Umbilical cord (tissue), 1 donor: ENCODE measurements at regions not wholly inside any gene's neighbourhood (a gene's known extent, or its start where the extent isn't known, plus 50 kb on each side); places are given as distances from the start of the nearest gene placed in this dataset.

Experiments used
- DNase-seq: peaks from one replicate; pipeline ENCODE4 v3.0.0-alpha.2; 2015; ENCODE audit warnings: low spot score

DNA sequence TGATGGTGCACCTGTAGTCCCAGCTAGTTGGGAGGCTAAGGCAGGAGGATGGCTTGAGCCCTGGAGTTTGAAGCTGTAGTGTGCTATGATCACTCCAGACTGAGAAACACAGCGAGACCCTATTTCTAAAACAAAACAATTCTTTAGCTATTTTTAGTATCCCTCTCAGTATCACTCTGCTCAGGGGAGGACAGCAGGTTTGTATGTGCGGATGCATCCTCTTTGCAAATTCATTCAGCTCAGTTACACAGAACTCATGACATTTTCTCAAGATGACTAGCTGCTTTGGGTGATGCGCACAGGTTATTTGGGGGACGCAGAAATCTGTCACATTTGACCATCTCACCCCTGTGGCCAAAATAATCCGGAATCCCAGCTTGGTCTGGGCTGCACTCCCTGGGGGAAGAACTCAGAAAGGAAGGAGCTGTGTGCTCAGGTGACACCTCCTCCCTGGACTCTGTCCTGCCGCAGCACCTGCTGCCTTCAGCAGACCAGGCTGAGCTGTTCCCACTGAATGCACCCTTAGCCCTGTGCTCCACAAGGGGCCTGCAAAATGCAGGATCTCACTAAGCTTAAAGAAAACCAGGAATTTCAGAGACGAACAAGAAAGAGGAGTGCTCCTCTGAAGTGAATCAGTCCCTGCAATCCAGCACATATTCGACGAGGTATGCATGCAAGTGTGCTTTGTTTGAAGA lies 89.5 kb upstream of the PGBD5 start:
- no peak for DNase-seq

DNA sequence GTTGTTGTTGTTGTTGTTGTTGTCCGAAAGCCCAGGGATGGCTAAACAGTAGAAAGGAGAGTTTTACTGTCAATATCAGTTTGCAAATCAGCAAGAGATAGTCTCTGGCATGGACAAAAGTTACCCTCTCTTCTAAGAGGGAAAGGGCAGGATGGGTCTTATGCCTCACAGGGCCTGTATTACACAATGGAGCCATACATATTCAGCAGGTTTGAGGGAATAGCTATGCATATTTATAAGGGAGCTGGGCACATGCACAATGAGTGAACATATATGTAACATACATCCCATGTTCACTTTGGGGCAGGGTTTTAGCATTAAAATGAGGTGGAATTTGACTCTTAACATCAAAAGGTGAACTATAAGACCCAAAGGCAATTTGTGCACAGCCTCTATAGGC lies 84.4 kb upstream of the PGBD5 start:
- no peak for DNase-seq

- peak; percentile 15 for DNase-seq
Measured at GRCh38 chr1:230509281-230509977, 83.3 kb upstream of the PGBD5 start.

- DNase-seq: peak; percentile 38
Measured at GRCh38 chr1:230507666-230508402, 81.7 kb upstream of the PGBD5 start.

DNA sequence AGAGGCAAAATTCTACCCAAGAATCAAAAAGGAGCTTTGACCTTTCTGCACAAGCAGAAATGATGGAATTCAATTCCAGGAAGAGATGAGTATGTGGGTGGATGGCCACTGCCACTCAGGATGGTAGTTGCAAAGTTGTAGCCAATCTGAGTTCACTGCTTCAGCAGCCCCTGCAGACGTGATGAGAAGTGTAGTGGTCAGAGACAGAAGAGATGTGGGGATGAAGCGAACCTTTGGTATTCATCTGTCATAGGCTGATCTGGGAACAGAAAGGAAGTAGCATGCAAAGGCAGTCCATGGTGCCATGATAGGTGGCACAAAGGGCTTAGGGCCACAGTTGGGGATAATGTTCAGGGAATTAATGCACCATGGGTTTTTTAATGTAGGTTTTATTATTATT lies 81.1 kb upstream of the PGBD5 start:
- no peak for DNase-seq

DNA sequence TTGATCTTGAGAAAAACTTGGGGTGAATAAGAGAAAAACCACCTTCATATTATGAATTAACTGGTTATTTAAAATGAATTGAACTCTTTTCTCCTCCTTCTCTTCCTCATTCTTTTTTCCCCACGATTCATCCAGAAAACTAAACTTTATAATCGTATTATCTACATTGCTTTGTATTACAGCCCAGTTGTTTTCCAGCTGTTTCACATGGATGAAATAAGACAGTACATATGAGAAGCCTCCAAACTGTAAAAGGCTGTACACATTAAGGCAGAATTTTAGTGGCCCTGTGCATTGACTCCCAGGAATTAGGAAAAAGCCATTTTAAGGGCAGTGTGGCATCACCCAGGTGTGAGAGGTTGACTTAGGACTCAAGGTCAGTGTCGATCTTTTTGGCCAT lies 80.3 kb upstream of the PGBD5 start:
- DNase-seq: no peak

DNA sequence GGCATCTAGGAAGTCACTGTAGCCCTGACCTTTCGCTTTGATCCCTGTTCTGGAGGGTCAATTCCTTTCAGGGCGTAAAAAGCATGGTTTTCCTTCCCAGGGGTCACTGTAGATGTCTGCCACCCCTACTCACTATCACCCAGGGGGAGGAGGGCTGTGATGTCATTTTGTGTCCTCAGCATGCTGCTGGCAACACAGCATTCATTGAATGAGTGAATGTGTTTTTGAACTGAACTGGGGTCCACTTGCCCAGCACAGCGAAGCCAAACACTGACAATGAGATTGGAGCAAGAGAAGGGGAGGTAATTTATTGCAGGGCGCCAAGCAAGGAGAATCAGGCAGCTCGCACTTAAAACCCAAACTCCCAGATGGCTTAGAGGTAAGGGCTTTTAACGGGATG lies 78.2 kb upstream of the PGBD5 start:
- no peak for DNase-seq

GRCh38 chr1:230503726-230504125 lies 77.6 kb upstream of the PGBD5 start:
- no peak for DNase-seq

DNA sequence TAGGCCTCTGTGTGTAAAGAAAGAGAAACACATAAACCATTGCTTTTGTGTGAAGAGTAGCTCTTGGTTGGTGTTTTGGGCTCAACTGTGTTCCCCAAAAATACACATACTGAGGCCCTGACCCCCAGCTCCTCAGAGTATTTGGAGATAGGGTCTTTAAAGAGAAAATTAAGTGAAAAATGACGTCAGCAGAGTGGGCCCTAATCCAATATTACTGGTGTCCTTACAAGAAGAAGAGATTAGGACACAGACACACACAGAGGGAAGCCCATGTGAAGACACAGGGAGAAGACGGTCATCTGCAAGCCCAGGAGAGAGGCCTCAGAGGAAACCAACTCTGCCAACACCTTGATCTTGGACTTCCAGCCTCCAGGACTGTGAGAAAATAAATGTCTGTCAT lies 76.9 kb upstream of the PGBD5 start:
- DNase-seq: no peak

GRCh38 chr1:230502306-230502705 lies 76.2 kb upstream of the PGBD5 start:
- DNase-seq: no peak

DNA sequence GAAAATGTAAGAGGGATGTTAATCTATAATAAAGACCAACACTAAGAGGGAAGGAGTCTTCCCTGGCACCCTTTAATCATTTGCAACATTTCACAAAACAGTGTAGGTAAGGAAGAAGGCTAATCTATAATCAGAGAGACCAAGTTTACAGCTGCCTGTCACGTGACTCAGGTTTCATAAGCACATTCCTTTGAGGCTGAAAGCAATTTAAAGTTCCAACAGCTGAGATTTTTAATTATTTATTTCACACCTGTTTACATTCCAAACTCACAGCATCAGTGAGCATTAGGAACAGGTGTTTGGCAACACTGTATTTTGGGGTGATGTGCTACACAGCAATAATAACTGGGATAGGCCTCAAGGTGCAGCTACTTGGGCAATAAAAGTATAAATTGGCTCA lies 75.7 kb upstream of the PGBD5 start:
- no peak for DNase-seq

- no peak for DNase-seq
Measured at GRCh38 chr1:230501242-230501641, 75.1 kb upstream of the PGBD5 start.

DNA sequence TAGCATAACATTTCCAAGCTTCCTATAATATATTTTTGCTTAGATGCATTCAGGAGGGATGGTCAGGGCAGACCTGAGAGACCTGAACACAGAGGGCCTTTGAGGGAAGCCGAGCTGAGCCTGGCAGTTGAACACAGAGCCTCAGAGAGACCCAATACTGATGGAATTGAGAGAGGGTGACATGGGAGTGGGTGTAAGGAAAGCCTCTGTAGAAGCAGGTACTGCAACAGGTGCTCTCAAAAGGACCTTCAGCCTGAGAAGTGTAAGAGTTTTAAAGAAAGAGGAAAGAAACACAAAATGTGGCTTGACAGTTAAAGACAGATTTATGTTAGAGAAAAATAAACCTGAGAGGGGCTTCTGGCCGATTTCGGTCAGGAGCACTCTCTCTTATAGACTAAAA lies 73.9 kb upstream of the PGBD5 start:
- DNase-seq: no peak

GRCh38 chr1:230499496-230499895 lies 73.4 kb upstream of the PGBD5 start:
- DNase-seq: no peak

GRCh38 chr1:230498704-230499103 lies 72.6 kb upstream of the PGBD5 start:
- no peak for DNase-seq

DNA sequence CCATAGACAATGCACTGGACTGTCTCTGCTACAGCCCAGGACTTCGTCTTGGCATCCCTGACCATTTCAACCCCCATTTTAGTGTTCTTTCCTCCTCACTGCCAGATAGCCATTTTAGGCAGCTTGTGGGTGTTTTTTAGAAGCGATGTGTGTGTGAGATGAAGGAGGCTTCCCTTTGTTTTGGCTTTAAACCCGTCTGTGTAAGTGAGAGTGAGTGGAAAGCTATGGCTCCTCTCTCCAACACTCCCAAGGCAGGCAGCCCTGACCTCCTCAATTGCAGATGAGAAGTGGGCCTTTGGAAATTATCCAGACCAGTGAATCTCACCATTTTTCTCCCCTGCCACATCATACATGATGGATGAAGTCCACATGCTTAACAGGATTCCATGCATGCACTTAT lies 70.3 kb upstream of the PGBD5 start:
- no peak for DNase-seq

DNA sequence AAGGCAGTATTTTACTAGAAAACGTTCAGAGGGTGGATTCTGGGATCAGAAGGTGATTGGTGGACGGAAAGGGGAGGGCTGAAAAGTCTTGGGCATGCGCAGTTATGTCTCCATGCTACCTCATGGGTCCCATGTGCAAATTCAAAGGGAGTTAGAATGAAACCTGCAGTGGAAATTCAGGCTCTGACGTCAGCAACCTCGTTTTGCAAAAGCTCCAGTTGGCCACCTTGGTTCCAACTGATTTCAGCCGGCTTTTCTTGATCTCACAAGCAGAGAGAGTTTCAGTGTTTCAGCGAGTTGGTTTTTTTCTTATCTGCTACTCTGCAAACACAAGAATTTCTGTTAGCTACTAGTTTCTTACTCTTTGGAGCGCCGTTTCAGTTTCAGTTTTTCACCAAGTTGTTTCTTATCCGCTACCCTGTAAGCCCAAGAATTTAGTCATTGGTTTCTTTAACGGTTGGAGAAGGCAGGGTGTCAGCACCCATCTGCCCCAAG lies 69.8 kb upstream of the PGBD5 start:
- no peak for DNase-seq

GRCh38 chr1:230495076-230495475 lies 68.9 kb upstream of the PGBD5 start:
- no peak for DNase-seq

GRCh38 chr1:230494514-230494913 lies 68.4 kb upstream of the PGBD5 start:
- DNase-seq: no peak

GRCh38 chr1:230494026-230494425 lies 67.9 kb upstream of the PGBD5 start:
- DNase-seq: no peak

DNA sequence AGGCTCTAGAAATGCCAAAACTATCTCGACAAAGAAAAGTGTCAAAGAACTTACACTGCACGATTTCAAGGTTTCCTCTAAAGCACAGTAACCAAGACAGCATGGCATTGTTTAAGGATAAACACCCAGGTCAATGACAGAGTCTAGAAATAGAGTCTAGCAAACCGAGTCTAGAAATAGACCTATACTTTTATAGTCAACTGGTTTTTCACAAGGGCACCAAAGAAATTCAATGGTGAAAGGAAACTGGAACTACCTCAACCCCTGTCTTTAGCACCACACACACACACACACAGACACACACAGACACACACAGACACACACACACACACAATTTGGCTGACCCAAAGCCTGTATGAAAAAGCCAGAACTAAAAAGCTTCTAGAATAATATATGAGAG lies 67.1 kb upstream of the PGBD5 start:
- DNase-seq: no peak

DNA sequence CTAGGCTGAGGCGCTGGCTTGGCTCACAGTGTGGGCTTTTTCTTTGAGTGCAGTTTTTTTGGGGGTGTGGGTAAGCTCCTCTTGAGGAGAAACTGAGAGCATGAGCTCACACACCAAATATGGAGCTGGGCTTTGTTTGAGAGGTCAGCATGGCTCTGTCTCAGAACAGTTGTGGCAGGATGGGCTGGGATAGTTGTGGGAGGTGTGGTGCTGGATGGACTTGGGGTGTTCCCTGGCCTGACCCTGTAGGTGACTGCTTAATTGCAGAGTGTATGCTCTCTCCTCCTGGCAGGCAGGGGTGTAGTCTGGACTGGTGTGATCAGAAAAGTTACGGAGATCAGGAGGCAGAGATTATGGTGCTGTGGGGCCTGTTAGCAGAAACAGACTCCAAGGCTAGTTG lies 64.3 kb upstream of the PGBD5 start:
- DNase-seq: no peak
